GM19324 (cell line): ENCODE measurements at regions not wholly inside any gene's neighbourhood (a gene's known extent, or its start where the extent isn't known, plus 50 kb on each side); places are given as distances from the start of the nearest gene placed in this dataset.

Source experiments
- ATAC-seq: cut with Tn5 transposase; IDR thresholded peaks from one replicate; pipeline ENCODE4 v1.9.1; 2021; ENCODE audit warnings: mild to moderate bottlenecking, moderate library complexity; ENCODE audit not compliant: unreplicated experiment, low FRiP score

DNA sequence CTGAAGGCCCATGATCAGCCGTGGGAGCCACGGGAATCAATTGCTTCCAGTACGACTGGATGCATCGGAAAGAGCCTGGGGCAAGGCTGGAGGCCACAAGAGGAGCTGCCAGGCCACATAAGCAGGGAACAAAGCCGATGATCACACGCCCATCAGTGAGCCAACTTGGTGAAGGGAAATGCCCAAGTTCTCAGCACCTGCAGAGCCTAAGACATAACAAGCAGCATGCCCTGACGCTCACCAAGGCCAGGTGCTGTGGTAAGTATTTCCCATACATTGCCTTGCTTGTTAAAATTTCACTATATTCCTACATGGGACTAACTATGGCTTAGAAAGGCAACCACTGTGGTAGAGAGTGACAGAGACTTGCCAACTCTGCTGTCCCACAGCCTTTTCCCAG is 555.9 kb downstream of the BCL11B start:
- ATAC-seq, result no peak

DNA sequence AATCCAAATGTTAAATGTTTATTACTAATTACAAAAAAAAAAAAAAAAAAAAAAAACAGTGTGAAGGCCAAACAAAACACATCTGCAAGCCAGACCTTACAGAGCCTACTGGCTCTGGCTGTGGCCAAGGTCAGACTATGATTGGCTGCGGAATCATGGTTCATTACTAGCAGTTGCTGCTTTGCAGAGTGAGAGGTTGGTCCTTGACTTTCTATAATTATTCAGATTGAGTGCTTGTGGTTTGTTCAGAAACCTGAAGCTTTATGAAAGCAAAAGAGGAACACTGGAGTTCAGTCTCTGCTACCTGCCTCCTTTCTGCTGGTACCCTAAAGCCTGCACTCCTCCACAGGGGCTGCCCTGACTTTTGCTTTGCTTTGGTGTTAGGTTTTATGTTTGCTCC is 550.9 kb downstream of the BCL11B start:
- no peak for ATAC-seq

DNA sequence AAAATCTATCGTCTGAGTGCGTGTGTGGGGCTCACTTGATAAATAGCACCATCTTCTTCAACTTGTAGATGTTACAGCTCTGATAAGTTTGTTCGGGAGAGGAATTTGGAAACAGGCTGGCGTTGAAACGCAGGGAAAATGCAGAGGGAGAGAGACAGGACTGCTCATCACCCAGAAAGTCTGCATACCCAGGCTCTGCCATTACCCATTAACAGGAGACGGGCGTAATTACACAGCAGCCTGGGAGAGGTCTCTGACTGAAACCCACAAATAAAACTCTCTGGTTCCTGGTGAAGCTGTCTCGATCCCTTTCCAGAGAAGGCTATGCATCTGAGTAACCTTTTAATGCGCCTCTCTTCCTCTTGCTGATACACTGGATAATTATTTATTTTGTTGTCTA is 547.3 kb downstream of the BCL11B start:
- no peak for ATAC-seq

DNA sequence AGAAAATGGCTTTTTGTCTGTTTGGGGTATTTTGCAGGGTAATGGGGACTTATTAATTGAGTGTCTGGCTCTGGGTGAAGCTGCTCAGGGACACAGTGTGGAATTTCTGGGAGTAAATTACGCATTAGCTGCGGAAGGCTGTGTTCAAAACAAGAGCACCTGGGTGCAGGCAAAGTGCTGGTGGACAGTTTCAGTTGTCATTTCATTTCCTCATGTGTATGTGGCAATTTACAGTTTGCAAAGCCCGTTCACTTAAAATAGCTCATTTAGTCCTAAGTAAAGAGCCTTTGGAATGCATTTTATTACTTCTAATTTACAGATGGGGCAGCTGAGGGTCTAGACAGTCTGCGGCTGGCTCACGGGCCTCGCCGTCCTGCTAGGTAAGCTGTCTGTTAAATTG is 546.8 kb downstream of the BCL11B start:
- no peak for ATAC-seq

DNA sequence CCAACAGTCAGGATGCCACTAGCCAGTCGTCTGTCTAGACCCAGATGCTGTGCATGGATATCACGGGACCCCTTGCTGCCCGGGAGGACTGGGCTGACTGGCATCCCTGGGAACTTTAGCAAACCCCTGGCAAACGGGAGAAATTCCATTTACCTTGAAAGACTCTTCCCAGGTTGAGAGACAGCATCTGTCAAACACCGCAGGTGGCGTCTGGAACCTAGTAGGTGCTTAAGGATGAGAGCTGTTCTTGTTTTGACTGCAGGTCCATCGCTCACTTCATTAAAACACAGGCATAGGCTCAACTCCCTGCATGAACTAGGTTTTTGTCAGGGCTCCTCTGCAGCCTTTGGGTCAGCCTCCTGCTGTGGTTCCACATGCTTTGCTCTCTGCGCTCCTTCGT is 546.3 kb downstream of the BCL11B start:
- no peak for ATAC-seq

DNA sequence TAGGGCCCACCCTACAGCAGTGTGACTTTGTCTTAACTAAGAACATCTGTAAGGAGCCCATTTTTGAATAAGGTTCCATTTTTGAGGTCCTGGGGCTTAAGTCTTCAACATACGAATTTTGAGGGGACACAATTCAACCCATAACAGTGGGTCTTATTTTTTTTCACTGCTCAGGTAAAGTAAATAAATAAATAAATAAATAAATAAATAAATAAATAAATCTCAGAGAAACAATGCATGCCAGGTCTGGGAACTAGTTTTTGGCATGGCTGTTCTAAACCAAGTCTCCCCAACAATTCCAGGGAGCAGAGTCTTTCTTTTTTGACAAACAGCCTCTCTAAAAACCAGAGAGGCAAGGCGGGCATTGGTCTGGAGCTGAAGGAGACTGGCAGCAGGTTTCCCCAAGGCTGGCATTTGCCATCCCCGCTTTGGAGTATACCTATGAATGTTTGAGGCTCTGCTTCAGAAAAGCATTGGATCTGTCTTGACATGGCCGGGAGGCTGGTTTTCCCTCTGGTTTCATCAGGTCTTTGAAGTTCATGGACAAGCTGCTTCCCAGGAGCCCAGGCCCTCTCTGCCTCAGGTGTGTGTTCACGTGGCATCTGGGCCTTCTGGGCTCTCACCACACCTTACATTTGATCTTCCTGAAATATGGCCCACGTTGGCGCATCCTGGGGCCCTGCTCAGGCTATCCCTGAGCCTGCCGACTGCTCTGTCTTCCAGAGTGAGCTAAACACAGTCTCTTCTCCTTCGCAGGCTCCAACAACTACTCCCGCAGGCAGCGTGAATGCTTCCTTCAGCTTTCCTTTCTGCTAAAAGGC is 545.2 kb downstream of the BCL11B start:
- no peak for ATAC-seq

DNA sequence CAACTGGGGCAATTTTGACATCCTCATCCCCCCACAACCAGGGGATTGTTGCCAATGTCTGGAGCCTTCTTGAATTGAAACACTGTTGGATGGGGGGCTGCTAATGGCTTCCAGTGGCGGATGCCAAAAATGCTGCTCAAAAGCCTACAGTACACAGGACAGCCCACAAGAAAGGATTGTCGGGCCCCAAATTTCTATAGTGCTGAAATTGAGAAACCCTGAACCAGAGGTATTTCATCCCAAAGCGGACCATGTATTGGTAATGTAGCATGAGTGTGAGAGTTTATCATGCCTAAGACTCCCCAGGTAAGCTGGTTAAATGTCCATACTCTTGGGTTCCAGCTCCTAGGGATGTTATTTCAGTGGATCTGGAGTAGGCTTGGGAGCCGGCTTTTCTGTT is 544.0 kb downstream of the BCL11B start:
- ATAC-seq, result no peak

DNA sequence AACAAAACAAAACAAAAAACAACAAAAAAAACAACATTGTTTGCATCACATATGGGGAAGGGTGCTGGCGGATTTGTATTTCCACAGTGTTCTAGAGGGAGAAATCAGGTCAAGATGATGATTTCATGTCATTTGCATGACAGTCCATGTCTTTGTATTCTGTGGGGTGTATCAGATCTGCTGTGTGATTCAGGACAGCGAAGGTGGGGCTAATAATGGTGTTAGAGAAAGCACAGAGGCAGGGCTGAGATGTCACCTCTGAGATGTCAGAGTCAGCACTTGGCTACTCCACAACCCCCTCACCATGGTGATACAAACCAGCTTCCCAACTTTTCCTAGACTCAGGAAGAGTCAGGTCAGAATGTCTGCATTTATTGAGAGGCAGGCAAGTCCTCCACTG is 543.2 kb downstream of the BCL11B start:
- no peak for ATAC-seq

DNA sequence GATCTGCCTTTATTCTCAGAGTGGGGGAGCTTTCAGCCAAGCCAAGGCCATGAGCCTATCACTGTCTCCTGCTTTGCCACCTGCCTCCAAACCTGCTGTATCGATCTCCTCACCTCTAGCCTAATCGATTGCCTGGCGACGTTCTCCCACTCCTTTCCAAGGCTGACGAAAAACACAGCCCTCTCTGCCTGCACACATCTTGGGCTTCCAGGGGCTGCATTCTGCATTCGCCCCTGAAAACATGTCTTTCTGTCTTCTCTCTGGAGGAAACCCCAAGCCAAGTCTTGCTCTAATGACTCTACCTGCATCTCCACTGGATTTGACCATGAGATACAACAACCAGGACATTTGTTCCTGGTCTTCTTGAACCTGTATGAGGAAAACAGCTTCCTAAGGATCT is 540.7 kb downstream of the BCL11B start:
- no peak for ATAC-seq

DNA sequence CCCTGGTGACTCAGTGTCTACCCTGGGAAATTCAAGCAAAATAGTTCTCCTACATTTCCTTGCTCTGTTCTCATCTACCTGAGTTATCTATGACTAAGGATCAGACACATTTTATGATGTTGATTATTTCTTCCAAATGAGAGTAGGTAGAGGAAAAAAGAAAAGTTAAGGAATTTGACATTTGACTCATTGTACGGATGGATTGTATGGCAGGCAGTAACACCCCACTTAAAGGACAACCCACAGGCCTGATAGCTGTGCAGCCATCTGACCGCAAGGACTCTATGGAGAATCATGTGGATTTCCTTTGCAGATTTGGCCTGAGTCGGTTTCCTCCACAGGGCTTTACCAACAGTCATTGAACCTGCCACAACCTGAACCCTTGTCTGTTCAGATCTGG is 540.3 kb downstream of the BCL11B start:
- no peak for ATAC-seq

DNA sequence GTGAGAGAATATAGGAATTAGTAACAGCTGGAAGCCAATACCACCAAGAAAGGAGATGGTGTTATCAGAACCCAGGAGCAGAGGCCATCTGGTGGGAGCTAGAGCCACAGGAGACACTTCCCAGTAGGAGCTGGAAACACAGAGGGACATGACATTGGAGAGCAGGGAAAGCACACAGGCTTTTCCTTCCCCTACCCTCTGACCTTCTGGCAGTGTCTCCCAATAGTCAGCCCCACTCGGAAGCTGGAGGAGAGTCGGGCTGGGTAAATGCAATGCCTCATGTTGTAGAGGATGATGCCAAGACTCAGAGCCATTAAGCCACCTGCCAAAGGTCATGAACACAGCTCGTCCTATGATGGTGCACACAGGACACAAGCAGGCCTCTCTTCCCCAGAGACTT is 538.5 kb downstream of the BCL11B start:
- ATAC-seq, result no peak

DNA sequence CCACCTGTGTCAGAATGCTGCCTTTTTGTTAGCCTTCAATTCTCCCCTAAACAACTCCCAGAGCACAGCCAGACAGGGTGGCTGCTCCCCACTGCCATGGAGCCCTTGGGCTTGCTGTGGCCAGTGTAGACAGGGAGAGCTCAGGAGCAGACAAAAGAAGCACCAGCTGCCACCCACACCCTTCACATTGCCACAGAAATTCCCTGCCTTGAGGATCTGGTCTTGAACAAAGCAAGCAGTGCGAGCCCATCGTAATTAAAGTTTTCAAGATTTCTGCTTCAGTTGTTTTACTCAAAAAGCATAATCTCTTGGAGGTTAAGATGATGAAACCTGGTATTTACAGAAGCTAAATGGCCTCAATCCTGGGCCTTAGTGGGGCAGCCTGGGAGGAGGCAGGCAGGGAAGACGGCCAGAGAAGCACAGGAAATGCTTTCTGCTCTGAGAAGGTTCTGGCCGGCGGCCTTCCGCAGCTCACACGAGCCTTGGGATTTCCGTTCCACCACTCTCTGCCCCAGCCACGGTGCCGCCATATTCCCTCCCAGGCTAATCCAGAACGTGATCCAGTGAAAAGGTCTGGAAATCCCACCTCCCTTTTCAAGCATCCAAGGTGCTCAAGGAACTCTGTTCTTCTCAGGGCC is 535.2 kb downstream of the BCL11B start:
- no peak for ATAC-seq

DNA sequence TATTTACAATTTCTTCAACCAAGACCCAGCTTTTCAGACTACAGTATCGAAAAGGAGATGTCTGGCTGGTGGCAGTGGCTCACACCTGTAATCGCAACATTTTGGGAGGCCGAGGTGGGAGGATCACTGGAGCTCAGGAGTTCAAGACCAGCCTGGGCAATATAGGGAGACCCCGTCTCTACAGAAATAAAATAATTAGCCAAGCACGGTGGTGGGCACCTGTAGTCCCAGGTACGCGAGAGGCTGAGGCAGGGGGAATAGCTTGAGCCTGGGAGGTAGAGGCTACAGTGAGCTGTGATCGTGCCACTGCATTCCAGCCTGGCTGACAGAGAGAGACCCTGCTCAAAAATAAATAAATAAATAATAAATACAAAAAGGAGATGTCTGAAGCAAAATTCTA is 530.5 kb downstream of the BCL11B start:
- no peak for ATAC-seq

DNA sequence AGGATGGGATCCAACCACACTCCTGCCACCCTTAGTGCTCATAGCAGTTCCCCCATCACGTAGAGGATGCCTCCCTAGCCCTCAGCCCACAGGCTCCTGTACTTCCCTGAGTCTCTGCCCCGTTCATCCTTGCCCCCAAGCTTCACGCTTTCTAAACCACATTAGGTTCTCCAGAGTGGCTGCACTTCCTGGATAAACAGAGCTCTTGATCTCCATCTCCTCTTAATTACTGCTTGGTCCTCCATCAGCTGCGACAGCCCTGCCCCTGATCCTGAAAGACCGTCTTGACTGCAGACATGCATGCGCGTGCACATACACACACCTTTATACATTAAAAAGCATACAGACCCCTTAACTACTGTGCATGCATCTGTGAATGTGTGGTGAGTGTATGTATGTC is 530.0 kb downstream of the BCL11B start:
- no peak for ATAC-seq

DNA sequence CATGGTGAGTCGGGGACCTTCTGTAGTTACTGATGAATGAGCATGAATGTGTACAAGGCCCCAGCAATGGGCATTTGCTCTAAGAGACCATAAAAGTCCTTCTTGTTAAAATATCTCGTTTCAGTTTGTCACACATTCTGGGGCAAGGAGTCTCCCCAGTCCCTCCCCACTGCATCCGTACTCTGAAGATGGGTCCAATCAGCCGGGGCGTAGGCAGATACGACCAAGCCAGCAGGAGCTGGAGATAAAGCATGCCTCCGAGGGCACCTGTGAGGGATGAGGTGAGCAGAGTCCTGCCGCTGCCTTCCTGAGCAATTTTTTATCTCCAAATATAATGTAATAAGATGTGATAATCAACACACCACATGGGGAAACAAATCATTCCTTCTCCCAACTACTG is 528.5 kb downstream of the BCL11B start:
- no peak for ATAC-seq

DNA sequence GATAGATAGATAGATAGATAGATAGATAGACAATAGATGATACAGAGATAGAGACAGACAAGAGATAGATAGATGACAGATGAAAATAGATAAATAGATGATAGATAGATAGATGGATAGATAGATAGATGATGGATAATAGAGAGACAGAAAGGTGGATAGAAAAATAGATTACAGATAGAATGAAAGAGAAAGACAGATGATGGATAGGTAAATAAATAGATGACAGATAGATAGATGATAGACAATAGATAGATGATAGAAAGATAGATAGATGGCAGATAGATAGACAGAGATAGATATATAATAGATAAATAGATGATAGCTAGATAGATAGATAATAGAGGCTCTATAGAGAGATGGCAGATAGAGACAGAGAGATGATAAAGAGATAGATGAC is 523.0 kb downstream of the BCL11B start:
- no peak for ATAC-seq

DNA sequence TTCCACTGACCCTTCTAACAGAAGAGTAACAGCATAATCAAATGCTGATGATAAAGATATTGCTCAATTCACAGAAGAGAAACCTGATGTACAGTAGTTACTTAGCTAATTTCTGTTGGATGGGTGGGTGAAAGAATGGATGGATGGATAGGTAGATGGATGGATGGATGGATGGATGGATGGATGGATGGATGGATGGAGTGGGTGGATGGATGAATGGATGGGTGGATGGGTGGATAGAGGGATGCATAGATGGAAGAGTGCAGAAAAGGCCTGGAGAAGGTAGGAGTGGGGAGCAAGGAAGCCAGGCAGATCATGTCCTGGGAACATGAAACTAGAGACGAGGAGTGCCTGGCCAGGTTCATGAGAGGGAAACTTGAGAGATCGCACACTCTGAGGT is 520.9 kb downstream of the BCL11B start:
- ATAC-seq, result no peak

DNA sequence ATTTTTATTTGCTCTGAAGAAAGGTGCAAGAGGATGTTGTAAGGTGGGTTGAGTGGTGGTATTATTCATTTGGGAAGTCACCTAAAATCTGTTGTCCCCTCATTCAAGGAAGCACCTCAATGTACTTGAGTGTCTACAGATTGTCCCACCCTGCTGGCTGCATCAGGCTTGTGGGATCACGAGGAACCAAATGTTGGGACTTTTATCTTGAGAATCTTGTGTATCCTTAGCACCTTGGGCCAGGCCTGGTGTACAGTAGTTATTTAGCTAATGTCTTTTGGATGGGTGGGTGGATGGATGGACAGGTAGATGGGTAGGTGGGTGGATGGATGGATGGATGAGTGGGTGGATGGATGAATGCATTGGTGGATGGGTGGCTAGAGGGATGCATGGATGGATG is 519.3 kb downstream of the BCL11B start:
- no peak for ATAC-seq

DNA sequence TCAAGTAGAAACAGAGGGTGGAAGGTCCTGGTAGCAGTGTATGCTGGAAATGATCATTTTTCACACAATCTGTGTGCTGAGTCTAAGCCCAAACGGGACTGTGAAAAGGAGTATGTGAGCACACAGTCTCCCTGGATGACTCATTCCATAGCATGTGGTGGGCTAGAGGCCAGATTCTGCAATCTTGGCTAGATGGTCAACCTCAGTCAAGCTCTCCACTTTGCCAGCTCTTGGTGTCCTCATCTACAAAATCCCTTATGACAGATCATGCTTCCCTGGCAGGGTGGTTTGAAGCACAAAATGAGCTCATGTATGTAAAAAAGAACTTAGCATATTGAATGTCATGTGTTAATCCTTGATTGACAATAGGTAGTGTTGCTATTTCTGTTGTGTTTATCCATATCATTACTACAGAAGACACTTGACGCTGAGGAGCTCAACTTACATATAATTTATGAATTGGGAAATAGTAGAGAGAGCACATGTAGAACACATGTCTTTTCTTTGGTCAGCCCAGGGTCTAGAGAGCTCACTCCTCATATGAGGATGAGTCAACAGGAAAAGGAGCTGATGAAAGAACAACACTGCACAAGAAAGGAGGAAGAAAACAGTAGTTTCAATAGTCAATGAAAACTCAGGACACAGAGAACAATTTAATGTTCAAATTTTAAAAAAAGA is 517.5 kb downstream of the BCL11B start:
- ATAC-seq, result no peak

DNA sequence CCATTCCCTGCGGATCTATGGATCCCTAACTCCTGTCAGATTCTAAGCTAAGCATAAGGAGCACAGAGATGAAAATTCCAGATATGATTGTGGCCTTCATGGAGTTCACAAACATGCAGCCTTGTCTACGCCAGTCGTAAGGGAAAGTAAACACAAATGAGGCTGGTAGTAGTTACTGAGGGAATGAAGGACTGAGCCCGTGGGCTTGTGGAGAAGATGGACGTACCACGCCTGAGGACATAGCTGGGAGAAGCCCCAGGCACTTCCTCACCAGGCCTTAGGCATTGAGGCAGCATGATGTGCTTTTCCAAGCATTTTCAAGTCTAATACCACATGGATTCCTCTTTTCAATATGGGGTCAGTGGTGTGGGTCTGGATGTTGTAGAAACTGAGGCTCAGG is 515.2 kb downstream of the BCL11B start:
- ATAC-seq, result no peak

DNA sequence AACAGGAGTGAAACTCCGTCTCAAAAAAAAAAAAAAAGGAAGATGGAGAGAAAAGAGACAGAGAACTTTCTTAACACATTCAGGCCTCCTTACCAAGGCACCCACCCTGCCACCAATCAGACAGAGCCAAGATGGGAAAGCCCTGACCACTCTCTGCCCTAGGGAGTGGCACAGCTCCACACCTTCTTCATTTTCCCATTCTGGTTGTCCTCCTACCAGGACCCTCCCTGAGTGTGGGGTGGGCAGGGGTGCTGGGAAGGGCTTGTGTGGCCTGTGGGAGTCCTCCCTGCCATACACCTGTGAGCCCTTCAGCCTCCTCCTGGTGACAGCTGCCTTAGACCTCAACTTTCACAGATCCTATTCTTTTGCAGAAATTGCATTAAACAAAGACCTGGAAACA is 513.6 kb downstream of the BCL11B start:
- no peak for ATAC-seq

DNA sequence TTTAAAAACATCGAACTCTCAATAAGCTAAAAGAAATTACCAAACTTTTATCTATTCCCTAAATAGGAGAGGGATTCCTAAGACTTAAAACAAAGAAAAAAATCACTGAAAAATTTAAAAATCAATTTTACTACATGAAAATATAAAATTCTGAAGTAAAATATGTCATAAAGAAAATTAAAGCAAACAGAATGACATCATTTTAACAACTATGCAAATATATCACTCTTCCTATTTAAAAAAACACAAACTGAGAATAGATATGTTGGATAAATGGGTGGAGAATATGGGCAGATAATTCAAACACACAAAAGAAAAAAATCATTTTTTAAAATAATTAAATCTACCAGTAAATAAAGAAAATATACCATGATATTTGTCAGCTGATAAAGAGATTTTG is 510.0 kb downstream of the BCL11B start:
- no peak for ATAC-seq
